GM18526 (cell line): ENCODE measurements at regions not wholly inside any gene's neighbourhood (a gene's known extent, or its start where the extent isn't known, plus 50 kb on each side); places are given as distances from the start of the nearest gene placed in this dataset.

Experiments used
- POLR2A ChIP-seq: IDR thresholded peaks from 3 replicates; pipeline ENCODE4 v1.6.1; 2011; ENCODE audit not compliant: insufficient read length; ENCODE audit errors: extremely low read depth

DNA sequence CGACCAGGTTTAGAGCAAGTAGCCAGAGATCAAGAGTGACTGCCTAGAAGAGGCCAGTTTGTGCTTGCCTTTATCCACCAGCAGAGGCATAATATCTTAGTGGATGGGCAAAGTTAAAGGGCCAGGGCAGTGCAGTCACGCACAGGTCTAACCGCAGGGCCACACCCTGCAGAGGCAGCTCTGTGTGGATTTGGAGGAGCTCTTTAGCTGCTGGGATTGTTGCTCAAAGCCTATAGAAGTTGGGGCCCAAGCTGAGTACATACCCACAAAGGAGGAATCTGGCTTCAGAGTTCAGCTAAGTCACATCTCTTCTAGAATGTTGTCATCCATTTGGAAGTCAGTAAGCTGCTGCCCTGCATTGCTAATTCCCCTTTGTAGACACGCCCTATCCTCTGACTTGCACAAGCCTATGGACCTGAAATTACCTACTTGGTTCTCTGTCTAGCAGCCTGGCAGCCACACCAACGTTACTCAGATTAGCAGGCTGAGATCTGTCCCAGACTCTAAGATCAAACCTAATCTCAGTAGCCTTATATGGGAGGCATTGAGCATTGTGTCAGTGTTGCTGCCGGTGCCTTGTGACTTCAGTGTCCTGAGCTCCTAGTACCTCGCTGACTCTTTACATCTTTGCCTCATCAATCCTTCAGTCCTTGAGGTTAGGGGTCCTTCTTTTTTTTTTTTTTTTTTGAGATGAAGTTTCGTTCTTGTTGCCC lies 102.9 kb upstream of the STARD13 start:
- TF ChIP-seq POLR2A, result no peak

DNA sequence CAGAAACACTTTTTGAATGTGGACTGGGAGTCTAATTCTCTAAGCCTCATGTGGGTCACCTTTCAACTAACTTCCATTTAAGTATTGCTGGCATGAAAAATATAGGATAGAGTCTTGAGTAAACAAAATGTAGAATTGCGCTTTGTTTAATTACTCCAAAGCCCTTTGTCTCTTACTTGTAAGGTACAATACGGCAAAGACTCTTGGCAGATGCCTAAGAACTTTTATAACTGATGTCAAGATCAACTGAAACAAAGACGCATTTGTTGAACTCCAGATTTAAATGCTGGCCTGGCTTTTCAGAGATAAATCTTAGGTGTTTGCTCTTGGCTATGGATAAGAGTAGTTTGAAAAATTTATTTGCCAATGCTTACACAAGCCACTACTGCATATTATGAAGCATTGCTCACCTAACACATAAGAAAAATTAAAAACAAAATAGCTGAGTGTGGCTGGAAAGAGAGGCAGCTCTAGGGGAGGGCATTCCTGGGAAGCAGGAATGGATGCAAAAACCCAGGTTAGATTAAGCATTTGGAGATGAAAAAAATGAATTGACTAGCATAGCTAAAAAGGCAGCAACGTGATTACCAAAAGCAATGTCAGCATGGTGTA lies 107.3 kb upstream of the STARD13 start:
- TF ChIP-seq POLR2A, result no peak

DNA sequence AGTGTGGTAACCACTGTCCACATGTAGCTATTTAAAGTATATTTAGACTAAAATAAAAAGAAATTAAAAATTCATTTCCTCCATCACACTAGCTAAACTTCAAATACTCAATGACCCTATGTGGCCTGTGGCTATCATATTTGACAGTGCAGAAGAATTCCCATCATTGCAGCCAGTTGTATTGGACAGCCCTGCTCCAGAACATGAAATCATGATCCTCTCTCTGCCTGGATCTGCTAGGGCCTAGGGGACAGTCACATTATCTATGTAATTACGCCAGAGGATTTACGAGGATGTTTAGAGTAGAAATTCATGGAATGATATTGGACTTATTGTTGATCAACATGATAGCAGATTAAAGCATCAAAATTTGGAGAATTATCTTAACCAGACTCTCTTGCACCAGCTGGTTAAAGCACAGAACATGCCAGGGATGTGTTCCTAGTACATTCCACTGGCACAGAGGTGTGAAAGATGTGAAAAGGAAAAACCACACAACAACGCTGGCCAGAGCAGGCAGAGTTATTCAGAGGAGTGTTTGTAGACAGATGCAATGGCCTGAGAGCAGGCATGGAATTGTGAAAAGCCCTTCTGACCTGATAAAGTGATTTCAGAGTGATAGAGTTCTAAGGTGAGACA lies 108.9 kb upstream of the STARD13 start:
- TF ChIP-seq POLR2A, result no peak

DNA sequence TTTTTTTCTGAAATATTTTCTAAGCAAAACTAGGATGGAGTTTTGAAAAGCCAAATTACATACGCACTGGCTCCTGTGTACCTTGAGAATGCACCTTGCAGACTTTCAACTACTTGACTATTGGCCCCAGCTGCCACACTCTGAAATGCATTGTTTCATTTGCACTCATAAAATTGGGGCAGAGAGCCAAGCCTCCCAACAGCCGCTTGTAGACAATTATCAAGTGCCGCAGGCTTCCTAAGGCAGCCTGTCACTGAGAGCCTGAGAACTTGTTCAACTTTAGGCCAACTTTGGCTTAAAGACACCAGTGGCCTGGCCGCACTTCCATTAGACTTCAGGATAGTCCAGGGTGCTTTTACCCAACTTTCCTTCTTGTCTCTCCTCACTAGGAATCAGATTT lies 115.7 kb upstream of the STARD13 start:
- TF ChIP-seq POLR2A, result no peak

DNA sequence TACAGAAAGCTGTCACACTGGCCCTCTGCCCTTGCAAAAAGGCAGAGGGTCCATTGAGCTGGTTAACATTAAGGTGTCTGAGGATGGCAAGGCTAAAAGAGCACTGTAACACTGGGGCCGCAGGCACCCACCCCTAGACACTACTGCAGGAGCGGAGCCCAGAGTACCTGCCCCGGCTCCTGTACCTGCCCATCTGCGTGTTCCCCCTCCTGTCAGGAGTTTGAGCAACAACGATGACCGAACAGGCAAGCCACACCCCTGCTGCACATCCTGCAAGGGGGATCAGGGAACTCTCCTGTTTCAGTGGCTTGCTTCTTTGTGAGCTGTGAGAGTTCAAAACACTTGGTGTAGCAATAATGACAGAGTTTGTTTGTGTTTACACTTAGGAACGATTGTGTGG lies 117.4 kb upstream of the STARD13 start:
- TF ChIP-seq POLR2A, result no peak

DNA sequence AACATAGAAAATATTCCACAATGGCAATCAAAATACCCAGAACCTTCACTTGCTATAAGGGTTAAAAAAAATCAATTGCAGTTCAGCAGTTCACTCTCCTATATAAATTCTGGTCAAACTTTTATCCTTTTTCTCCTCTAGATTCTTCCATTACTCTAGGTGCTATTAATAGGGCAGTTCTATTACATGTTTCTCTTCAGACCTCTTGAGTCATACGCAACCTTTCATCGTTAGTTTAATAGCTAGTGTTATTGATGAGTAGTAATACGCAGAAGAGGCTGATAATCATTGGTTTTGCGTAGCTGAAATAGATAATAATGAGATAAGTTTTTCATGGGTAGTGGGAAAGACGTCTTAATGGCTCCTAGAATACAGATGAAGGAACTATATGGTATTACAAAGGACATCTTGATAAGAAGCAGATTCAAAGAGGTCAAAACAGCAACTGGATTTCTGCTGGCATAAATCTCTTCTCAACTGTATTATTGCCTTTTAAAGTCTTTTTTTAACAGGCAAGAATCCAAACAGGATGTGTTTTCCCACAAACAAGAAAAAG lies 118.3 kb upstream of the STARD13 start:
- no peak for TF ChIP-seq POLR2A

DNA sequence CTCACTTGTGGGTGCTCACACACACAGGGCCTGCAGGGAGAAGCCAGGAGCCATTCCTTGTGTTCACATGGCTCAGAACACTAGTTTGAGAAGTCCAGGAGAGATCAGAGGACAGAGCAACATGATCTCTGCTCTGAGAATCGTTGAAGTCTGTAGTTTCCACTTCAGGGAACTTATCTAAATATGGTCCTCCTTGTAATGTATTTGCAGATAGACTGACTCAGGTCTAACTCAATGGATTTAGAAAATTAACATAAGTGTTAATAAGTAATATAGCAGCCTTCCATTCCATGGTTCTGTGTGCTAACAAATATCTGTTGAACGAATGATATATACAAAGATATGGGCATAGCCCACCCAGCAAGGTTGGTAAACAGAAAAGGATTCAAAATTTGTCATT lies 119.8 kb upstream of the STARD13 start:
- TF ChIP-seq POLR2A, result no peak

DNA sequence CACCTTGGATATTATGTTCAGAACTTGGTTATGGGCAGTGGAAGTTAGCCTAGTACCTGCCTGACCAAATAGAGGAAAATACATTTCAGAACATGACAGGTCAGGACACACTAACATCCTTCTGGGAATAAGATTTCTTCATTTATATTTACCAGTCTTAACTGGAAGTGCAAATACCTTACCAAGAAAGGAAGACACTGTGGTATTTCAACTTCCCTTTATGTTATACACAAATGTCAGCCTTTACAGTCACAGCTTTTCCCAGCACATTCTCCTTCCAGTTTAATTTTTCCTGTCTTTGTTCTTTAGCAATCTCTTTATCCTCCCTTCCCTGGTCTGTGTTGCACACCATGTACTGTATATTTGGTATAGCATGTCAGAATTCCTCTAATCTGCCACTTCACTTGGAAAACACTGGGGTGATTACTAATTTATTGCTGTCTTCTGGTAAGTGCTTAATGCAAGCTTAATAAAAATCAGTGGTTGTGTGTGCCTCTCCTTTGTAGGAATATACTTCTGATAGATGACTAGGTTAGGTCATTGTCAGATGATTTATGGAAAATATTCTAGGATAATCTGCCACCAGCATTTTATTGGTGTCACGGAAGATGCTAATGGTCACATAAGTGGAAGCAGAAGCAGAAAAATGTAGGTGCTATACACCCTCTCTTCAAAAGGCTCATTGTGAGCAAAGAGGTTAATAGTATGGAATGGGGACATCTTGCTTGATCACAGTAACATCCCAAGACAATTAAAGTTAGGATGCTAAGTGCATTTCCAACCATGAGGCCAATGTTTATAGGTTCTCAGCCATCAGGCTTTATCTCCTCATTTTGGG lies 124.3 kb upstream of the STARD13 start:
- TF ChIP-seq POLR2A, result no peak

DNA sequence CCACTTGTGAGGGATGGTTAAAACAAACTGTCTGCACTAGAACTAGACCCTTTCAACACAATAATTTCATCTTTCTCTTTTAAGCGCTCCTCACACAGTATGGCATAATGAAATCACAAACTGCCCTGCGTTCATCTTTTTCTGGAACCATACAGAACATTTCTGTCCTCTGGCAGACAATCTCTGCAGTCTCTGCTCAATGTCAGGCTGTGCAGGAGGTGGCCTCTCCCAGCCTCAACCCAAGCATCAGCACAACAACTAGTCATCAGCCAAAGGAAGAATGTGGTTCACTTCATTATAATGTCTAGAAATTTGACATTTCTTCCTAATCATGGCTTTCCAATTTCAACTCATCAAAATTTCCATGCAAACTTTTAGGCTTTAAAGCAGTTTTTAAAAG lies 125.1 kb upstream of the STARD13 start:
- no peak for TF ChIP-seq POLR2A

DNA sequence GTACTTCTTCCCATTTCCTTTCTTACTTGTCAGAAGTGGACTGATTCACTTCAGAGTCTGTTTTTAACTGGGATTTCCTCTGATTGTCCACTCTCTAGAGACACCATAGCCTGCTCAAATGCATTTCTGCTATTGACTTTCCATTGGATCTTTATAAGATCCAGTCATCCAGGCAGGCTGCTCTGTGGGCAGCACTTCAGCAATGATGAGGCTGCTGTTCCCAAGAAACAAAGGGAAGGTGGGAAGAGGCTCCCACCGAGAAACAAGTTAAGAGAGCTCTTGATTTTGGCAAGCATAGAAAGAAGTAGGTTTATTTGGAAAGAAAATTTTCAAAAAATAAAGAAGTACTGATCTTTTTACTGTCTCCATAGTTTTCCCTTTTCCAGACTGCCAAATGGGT lies 125.8 kb upstream of the STARD13 start:
- no peak for TF ChIP-seq POLR2A

DNA sequence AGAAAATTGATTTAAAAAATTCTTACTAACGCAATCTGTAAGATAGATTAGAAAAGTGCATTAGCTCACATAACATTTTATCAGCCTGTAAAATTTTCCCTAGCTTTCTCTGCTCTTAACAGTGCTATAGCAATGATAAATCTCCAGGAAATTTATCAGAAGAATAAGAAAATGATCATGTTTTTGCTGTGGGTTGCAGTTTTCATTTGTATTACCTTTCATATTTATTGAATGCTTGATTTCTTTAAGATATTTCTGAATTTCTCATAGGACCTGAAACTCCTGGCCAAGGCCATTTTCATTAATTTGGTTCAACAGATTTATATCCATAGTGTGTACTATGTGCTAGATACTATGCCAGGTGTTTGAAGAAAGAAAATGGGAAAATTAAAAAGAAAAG lies 130.3 kb upstream of the STARD13 start:
- no peak for TF ChIP-seq POLR2A

DNA sequence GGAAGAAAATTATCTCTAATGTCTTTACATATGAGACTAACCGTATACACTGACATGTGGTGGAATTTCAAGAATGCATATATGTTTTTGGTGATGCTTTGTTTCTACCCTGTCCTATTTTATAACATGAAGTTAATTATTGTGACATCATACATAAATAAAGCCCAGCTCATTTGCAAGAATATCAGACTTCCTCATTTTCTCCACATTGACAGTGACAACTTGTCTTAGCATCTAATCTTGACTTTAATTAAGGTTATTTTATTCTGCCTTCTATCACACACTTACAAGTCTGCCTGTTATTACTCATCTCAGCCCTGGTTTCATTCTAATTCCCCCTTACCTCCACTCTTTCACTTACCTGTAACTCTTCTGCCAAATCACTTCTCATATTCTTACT lies 140.6 kb upstream of the STARD13 start:
- TF ChIP-seq POLR2A, result no peak

DNA sequence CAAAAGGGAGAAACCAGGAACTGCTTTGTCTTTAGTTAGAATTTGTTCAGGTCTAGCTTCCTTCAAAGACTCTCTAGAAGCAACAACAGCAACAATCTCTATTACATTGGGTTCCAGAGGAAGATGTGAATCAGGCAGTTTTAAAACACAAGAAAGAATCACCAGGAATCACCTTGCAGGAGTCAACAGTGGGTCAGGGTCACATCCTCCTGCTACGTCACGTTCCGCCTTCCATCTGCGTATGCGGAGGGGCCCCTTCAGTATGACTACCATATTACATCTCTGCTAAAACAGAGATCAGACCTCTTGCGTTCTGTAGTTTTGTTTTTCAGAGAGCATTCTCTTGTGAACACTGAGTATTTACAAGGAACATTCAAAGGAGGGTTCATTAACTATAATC lies 147.8 kb upstream of the STARD13 start:
- TF ChIP-seq POLR2A, result no peak

DNA sequence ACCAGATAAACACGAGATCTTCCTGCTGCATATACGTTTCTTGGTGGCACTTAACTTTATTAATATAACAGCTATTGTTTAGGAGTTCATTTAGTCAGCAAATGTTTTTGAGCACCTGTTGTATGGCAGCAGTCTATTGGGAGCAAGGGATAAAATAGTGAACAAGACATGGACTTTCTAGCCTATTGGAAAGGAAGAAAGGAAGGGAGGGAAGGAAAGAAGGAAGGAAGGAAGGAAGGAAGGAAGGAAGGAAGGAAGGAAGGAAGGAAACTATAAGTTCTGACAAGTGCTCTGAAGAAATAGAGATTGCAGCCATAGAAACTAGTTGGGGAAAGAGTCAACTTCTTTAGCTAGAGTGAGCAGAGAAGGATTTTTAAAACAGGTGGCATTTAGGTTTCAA lies 149.1 kb upstream of the STARD13 start:
- no peak for TF ChIP-seq POLR2A

DNA sequence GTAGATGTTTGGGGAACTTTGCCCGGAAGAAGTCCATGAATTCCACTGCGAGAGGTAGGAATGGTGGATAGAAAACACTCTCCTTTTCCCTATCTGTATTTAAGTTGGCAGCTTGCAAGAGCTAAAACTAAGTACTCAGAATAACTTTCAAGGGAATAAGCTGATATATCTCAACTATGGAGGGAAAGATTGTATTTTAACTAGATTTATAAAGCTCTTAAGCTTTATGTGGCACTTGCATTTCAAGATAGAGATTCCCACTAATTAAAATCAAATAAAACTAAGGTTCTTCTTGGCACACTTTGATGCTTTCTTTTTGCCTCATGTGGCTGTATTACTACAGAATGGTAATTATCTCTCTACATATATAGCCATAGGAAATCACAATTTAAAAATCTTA lies 149.7 kb upstream of the STARD13 start:
- no peak for TF ChIP-seq POLR2A
